Activated gamma-delta T cell treated with anti-CD3 and anti-CD28 coated beads, Interleukin-2, amount 50 U/mL, for 16 hours (primary cell): ENCODE measurements at regions not wholly inside any gene's neighbourhood (a gene's known extent, or its start where the extent isn't known, plus 50 kb on each side); places are given as distances from the start of the nearest gene placed in this dataset.

Experiments
- DNase-seq: peaks from one replicate; pipeline ENCODE4 v3.0.0-alpha.2; 2020; ENCODE audit warnings: low read depth

GRCh38 chr1:181430015-181430885, 53.1 kb upstream of the CACNA1E start:
- no peak for DNase-seq
